ENCODE measurements at regions not wholly inside any gene's neighbourhood (a gene's known extent, or its start where the extent isn't known, plus 50 kb on each side); places are given as distances from the start of the nearest gene placed in this dataset.

DNA sequence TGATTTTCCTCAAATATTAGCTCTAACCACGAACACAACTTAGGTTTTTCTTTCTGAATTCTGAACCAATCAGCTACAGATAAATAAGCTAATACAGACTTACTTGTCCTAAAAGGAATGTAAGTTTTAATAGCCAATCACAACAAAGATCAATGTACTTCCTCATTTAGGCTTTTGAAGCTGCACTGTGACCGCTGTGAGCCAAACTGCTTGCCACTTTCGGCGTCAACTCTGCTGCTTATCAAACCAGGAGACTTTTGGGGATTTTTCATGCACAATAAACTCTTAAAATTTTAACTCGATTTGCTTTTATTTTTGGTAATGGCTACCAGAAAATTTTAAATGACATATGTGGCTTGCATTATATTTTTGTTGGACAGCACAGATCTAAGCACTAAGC lies 92.5 kb downstream of the TMPRSS5 start:
- TF ChIP-seq POLR2A (IDR thresholded peaks at IDR 0.05): no peak
- TF ChIP-seq, protein P1, sequence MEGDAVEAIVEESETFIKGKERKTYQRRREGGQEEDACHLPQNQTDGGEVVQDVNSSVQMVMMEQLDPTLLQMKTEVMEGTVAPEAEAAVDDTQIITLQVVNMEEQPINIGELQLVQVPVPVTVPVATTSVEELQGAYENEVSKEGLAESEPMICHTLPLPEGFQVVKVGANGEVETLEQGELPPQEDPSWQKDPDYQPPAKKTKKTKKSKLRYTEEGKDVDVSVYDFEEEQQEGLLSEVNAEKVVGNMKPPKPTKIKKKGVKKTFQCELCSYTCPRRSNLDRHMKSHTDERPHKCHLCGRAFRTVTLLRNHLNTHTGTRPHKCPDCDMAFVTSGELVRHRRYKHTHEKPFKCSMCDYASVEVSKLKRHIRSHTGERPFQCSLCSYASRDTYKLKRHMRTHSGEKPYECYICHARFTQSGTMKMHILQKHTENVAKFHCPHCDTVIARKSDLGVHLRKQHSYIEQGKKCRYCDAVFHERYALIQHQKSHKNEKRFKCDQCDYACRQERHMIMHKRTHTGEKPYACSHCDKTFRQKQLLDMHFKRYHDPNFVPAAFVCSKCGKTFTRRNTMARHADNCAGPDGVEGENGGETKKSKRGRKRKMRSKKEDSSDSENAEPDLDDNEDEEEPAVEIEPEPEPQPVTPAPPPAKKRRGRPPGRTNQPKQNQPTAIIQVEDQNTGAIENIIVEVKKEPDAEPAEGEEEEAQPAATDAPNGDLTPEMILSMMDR (IDR thresholded peaks at IDR 0.05): no peak

All from tibial nerve (tissue), 3 donors.